Naive B cell (primary cell): ENCODE measurements at regions not wholly inside any gene's neighbourhood (a gene's known extent, or its start where the extent isn't known, plus 50 kb on each side); places are given as distances from the start of the nearest gene placed in this dataset.

Source experiments
- ATAC-seq, 2 donors: fragments of 150-1000 bp; cut with Tn5 transposase; 2 replicates each; pipeline ENCODE4 v1.10.0; 2021; ENCODE audit warnings: low read depth in 2 of 2, mild to moderate bottlenecking in 2 of 2, moderate library complexity in 2 of 2
- DNase-seq: peaks from one replicate; pipeline ENCODE4 v3.0.0; 2022
- H3K27ac Mint-ChIP-seq, 6 donors: one replicate each; pipeline ENCODE4 v1.8.0; 2020 to 2022; ENCODE audit warnings: mild to moderate bottlenecking in 6 of 6, mixed read lengths in 6 of 6, moderate library complexity in 5 of 6, inconsistent platforms in 2 of 6
- H3K27me3 Mint-ChIP-seq, 3 donors: one replicate each; pipeline ENCODE4 v1.8.0; 2021 to 2022; ENCODE audit warnings: mixed read lengths in 3 of 3, mild to moderate bottlenecking in 1 of 3
- H3K36me3 Mint-ChIP-seq, 2 donors: one replicate each; pipeline ENCODE4 v1.8.0; 2020 to 2022; ENCODE audit warnings: mixed read lengths in 2 of 2, inconsistent platforms in 1 of 2, mild to moderate bottlenecking in 1 of 2
- H3K4me1 Mint-ChIP-seq, 3 donors: one replicate each; pipeline ENCODE4 v1.8.0; 2020 to 2022; ENCODE audit warnings: mixed read lengths in 3 of 3, inconsistent platforms in 1 of 3, mild to moderate bottlenecking in 1 of 3, moderate library complexity in 1 of 3
- H3K4me3 Mint-ChIP-seq, 8 donors: one replicate each; pipeline ENCODE4 v1.8.0; 2020 to 2022; ENCODE audit warnings: mild to moderate bottlenecking in 8 of 8, mixed read lengths in 8 of 8, moderate library complexity in 8 of 8, inconsistent platforms in 2 of 8
- H3K9me3 Mint-ChIP-seq, 7 donors: one replicate each; pipeline ENCODE4 v1.8.0; 2020 to 2022; ENCODE audit warnings: mixed read lengths in 7 of 7, mild to moderate bottlenecking in 5 of 7, inconsistent platforms in 2 of 7, moderate library complexity in 1 of 7

DNA sequence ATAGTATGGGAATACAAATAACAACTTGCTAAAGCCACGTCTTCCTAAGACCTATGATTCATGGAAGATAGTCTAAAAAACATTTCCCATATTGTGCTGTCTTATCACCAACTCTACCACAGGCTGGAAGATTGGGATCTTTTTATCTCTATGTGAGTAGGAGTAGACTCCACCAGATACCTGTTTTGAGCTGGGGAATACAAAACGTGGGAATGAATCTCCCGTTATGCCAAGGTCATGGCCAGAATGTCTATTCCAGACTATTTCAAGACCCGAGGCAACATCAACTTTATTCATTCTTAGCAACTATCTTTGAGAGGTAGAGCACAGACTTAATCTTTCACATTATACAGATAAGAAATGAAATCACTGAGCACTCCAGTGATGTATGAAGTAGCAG lies 2350.9 kb upstream of the WWC1 start:
- Mint-ChIP-seq H3K27me3 (no peaks in the 10 kb centered on the region), H3K27ac (no peak overlapping the region), H3K36me3 (no peaks in the 10 kb centered on the region), H3K4me1 (no peaks in the 10 kb centered on the region), H3K9me3 (peaks cover 0 to 13% (median 3%) of the 10 kb centered on the region in 7 donors), H3K4me3 (no peak overlapping the region)
- DNase-seq (no peak), ATAC-seq (no peak)

- DNase-seq: no peak
- no peaks in the 10 kb centered on the region for H3K27me3 Mint-ChIP-seq
- H3K27ac Mint-ChIP-seq: peak overlapping the region in 1 of 6 donors; percentile 23
- H3K4me3 Mint-ChIP-seq: no peak overlapping the region
- H3K4me1 Mint-ChIP-seq: no peaks in the 10 kb centered on the region
- no peaks in the 10 kb centered on the region for H3K36me3 Mint-ChIP-seq
- H3K9me3 Mint-ChIP-seq: peaks cover 0 to 7% (median 2%) of the 10 kb centered on the region in 7 donors
- no peak for ATAC-seq
Observed at GRCh38 chr5:165956854-165957253, 2334.6 kb upstream of the WWC1 start.

DNA sequence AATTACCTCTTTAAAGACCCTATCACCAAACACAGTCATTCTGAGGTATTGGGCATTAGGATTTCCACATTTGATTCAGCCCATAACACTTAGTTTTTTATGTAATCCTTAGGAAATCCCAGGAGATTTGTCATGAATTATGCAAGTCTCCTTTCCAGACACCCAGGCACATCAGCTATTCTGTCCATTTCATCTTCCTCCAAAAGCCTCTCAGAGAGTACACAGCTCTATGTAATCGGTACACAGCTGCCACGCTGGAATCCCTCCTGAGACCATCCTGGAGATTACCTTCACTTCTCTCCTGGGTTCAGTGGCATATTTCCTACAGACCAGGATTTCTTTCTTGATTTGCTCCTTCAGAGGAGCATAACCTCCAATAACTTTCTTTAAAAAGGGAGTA lies 2309.8 kb upstream of the WWC1 start:
- Mint-ChIP-seq H3K27me3 (no peaks in the 10 kb centered on the region), H3K4me1 (no peaks in the 10 kb centered on the region), H3K36me3 (no peaks in the 10 kb centered on the region), H3K27ac (no peak overlapping the region), H3K9me3 (peaks cover 0 to 7% (median 3%) of the 10 kb centered on the region in 7 donors), H3K4me3 (no peak overlapping the region)
- DNase-seq: no peak
- no peak for ATAC-seq

DNA sequence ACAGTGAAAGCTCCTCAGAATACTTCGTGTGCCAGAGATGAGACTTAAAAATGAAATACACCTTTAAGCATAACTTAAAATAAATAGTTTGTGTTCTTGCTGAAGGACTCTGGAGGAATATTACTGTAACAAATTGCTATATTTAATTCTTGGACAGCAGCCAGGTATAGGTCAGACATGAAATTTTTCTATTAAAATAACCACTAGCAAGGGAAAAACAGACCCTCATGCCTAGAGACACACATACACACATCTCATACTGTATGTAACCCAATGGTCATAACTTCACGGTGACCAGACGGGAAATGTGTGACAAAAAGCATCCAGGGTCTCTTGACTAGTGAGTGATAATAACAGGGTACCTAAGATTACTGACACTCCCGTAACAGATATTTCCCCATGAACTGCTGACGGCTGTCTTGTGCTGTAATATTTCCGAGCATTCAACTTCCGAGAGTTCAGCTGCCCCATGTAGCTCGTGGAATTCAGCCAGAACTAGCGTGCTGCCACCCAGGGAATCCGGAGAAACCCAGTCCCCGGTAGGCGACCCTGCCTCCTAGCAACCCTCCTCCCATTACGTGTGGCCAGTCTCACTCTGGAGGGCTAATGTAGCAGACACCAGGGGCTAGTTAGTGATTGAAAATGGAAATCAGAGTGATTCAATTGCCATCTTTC lies 2295.1 kb upstream of the WWC1 start:
- Mint-ChIP-seq H3K36me3 (no peaks in the 10 kb centered on the region), H3K27me3 (no peaks in the 10 kb centered on the region), H3K27ac (no peak overlapping the region), H3K4me3 (no peak overlapping the region), H3K9me3 (peaks cover 0 to 9% (median 3%) of the 10 kb centered on the region in 7 donors), H3K4me1 (no peaks in the 10 kb centered on the region)
- ATAC-seq (no peak), DNase-seq (no peak)

- H3K9me3 Mint-ChIP-seq: peaks cover 0 to 5% (median 0%) of the 10 kb centered on the region in 7 donors
- H3K27me3 Mint-ChIP-seq: no peaks in the 10 kb centered on the region
- no peaks in the 10 kb centered on the region for H3K36me3 Mint-ChIP-seq
- ATAC-seq (no peak), DNase-seq (no peak)
- no peak overlapping the region for H3K4me3 Mint-ChIP-seq
- H3K4me1 Mint-ChIP-seq: no peaks in the 10 kb centered on the region
- H3K27ac Mint-ChIP-seq: no peak overlapping the region
Observed at GRCh38 chr5:165999693-166000320, 2291.6 kb upstream of the WWC1 start.

DNA sequence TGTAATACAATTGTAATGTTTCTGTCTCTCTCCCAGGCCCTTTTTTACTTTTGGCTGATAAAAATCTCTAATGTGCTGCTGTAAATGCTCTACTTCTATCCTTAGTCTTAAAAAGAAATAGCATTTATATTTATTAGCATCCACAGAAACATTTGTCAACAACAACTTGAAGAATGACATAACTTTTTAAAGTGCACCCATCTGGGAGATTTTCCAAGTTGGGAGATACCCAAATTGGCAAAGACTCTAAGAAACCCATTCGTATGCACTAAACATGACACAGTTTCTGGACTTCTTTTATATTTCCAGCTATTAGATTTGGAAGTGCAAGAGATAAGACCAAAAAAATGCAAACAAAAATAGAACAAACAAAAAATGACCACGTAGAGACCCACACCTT lies 2287.4 kb upstream of the WWC1 start:
- Mint-ChIP-seq H3K4me3 (no peak overlapping the region), H3K4me1 (no peaks in the 10 kb centered on the region), H3K27ac (no peak overlapping the region), H3K36me3 (no peaks in the 10 kb centered on the region), H3K27me3 (no peaks in the 10 kb centered on the region), H3K9me3 (peaks cover 0 to 5% (median 0%) of the 10 kb centered on the region in 7 donors)
- no peak for DNase-seq
- no peak for ATAC-seq

GRCh38 chr5:166013415-166013814 lies 2278.0 kb upstream of the WWC1 start:
- H3K9me3 Mint-ChIP-seq: peaks cover 0 to 5% (median 2%) of the 10 kb centered on the region in 7 donors
- no peaks in the 10 kb centered on the region for H3K4me1 Mint-ChIP-seq

GRCh38 chr5:166014256-166014655 lies 2277.2 kb upstream of the WWC1 start:
- ATAC-seq (no peak), DNase-seq (no peak)
- H3K4me3 Mint-ChIP-seq: no peak overlapping the region
- no peaks in the 10 kb centered on the region for H3K4me1 Mint-ChIP-seq
- no peaks in the 10 kb centered on the region for H3K36me3 Mint-ChIP-seq
- H3K9me3 Mint-ChIP-seq: peaks cover 0 to 5% (median 2%) of the 10 kb centered on the region in 7 donors
- H3K27me3 Mint-ChIP-seq: no peaks in the 10 kb centered on the region
- no peak overlapping the region for H3K27ac Mint-ChIP-seq

More at GRCh38 chr5:166013415-166013814, 2278.0 kb upstream of the WWC1 start:
- Mint-ChIP-seq H3K27ac (no peak overlapping the region), H3K36me3 (no peaks in the 10 kb centered on the region), H3K4me3 (no peak overlapping the region), H3K27me3 (no peaks in the 10 kb centered on the region)
- DNase-seq (no peak), ATAC-seq (no peak)

- no peak overlapping the region for H3K27ac Mint-ChIP-seq
- H3K4me3 Mint-ChIP-seq: no peak overlapping the region
- no peak for ATAC-seq
- DNase-seq: no peak
- H3K4me1 Mint-ChIP-seq: no peaks in the 10 kb centered on the region
- peaks cover 0 to 6% (median 4%) of the 10 kb centered on the region in 7 donors for H3K9me3 Mint-ChIP-seq
- H3K36me3 Mint-ChIP-seq: no peaks in the 10 kb centered on the region
- H3K27me3 Mint-ChIP-seq: no peaks in the 10 kb centered on the region
Observed at GRCh38 chr5:166018716-166019115, 2272.7 kb upstream of the WWC1 start.

DNA sequence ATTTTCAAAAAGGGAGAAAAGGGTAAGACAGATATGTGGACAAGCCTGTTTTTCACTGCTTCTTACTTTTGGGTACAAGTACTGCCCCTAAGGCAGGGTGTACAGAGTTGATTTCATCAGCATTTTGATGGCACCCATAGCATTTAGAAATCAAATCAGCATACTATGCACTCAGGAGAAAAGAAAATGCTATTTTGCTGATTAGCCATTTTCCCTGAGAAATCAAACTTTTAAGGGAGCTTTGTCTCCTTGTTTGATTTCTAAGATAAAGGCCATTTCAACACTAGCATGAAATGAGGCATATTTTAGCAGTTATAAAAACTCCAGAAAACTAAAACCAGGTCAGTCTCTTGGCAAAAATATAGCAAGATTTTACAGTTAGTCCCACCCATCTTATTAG lies 2269.4 kb upstream of the WWC1 start:
- Mint-ChIP-seq H3K4me3 (no peak overlapping the region), H3K27me3 (no peaks in the 10 kb centered on the region), H3K9me3 (peaks cover 0 to 10% (median 2%) of the 10 kb centered on the region in 7 donors), H3K27ac (no peak overlapping the region), H3K36me3 (no peaks in the 10 kb centered on the region), H3K4me1 (no peaks in the 10 kb centered on the region)
- ATAC-seq (no peak), DNase-seq (no peak)

DNA sequence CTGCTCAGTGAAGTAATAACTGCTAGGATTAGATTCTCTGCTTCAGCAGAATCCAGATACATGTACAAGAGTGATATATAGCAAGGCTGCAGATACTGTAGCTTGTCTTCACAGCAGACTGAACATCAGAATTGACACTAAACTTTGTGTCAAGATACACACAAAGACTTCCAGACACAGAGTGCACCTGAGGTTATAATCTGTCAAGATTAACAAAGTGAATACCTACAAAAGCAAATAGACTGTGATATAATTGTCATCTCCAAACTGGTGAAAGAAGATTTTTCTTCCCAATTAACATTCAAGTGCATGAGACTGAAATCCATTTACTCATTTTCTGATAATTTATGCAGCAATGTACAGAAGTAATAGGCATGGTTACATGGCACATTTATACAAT lies 2266.5 kb upstream of the WWC1 start:
- Mint-ChIP-seq H3K36me3 (no peaks in the 10 kb centered on the region), H3K27ac (no peak overlapping the region), H3K9me3 (peaks cover 0 to 7% (median 4%) of the 10 kb centered on the region in 7 donors), H3K4me3 (no peak overlapping the region), H3K27me3 (no peaks in the 10 kb centered on the region), H3K4me1 (no peaks in the 10 kb centered on the region)
- ATAC-seq (no peak), DNase-seq (no peak)

- H3K4me1 Mint-ChIP-seq: no peaks in the 10 kb centered on the region
- no peak overlapping the region for H3K4me3 Mint-ChIP-seq
- no peak for ATAC-seq
- H3K36me3 Mint-ChIP-seq: no peaks in the 10 kb centered on the region
- peaks cover 0 to 6% (median 5%) of the 10 kb centered on the region in 7 donors for H3K9me3 Mint-ChIP-seq
- DNase-seq: no peak
- H3K27ac Mint-ChIP-seq: no peak overlapping the region
- no peaks in the 10 kb centered on the region for H3K27me3 Mint-ChIP-seq
Observed at GRCh38 chr5:166027582-166027981, 2263.9 kb upstream of the WWC1 start.

- Mint-ChIP-seq H3K4me1 (no peaks in the 10 kb centered on the region), H3K27ac (no peak overlapping the region), H3K9me3 (peaks cover 0 to 6% (median 0%) of the 10 kb centered on the region in 7 donors), H3K27me3 (no peaks in the 10 kb centered on the region), H3K36me3 (no peaks in the 10 kb centered on the region), H3K4me3 (no peak overlapping the region)
- DNase-seq: no peak
- ATAC-seq: no peak
Observed at GRCh38 chr5:166031926-166032325, 2259.5 kb upstream of the WWC1 start.

- Mint-ChIP-seq H3K4me3 (no peak overlapping the region), H3K9me3 (peaks cover 0 to 7% (median 4%) of the 10 kb centered on the region in 7 donors), H3K27me3 (no peaks in the 10 kb centered on the region), H3K27ac (no peak overlapping the region), H3K4me1 (no peaks in the 10 kb centered on the region), H3K36me3 (no peaks in the 10 kb centered on the region)
- ATAC-seq: no peak
- DNase-seq: no peak
Observed at GRCh38 chr5:166032601-166033000, 2258.8 kb upstream of the WWC1 start.
